Right lobe of liver (tissue), 6 donors: ENCODE measurements at regions not wholly inside any gene's neighbourhood (a gene's known extent, or its start where the extent isn't known, plus 50 kb on each side); places are given as distances from the start of the nearest gene placed in this dataset.

ENCODE experiments used
- ATAC-seq, 4 donors: fragments of 200-7000 bp; cut with Tn5 transposase; one replicate each; pipeline ENCODE4 v1.9.1; 2020; ENCODE audit warnings: mild to moderate bottlenecking in 4 of 4, moderate library complexity in 4 of 4
- DNase-seq, 3 donors: peaks; one replicate each; pipeline ENCODE4 v3.0.0-alpha.2; 2020
- H3K27ac ChIP-seq, 3 donors: fragments of 200-600 bp; one replicate each; pipeline ENCODE4 v1.8.0; 2022
- H3K27me3 ChIP-seq, 2 donors: fragments of 200-600 bp; one replicate each; pipeline ENCODE4 v1.8.0; 2022
- H3K36me3 ChIP-seq, 4 donors: fragments of 200-600 bp; sonication (generic) in 1 of 4; one replicate each; pipeline versions ENCODE4 v1.5.1 to v1.8.0; 2017 to 2022; ENCODE audit warnings: control low read depth in 1 of 4
- H3K4me1 ChIP-seq, 4 donors: fragments of 200-600 bp; sonication (generic) in 1 of 4; one replicate each; pipeline versions ENCODE4 v1.5.1 to v1.8.0; 2017 to 2022; ENCODE audit warnings: control low read depth in 1 of 4
- H3K4me3 ChIP-seq, 3 donors: fragments of 200-600 bp; one replicate each; pipeline ENCODE4 v1.8.0; 2022
- H3K9me3 ChIP-seq, 4 donors: fragments of 200-600 bp; sonication (generic) in 1 of 4; one replicate each; pipeline versions ENCODE4 v1.5.1 to v1.8.0; 2017 to 2022; ENCODE audit warnings: control low read depth in 1 of 4
- CTCF ChIP-seq, 4 donors: fragments of 200-600 bp in 3 of 4; fragments of 450-650 bp in 1 of 4; IDR thresholded peaks; one replicate each; pipeline versions ENCODE4 v1.5.1 to v1.8.0; 2016 to 2022; ENCODE audit warnings: antibody characterized with exemption in 4 of 4, mild to moderate bottlenecking in 2 of 4
- POLR2A ChIP-seq: fragments of 450-650 bp; IDR thresholded peaks from one replicate; pipeline ENCODE4 v1.6.1; 2017; ENCODE audit warnings: antibody characterized with exemption, mild to moderate bottlenecking
- WGBS: methylation state at CpG from one replicate; pipeline ENCODE4 v1.1.6; 2018; ENCODE audit warnings: low coverage, low lambda C conversion rate; ENCODE audit not compliant: insufficient coverage; ENCODE audit errors: missing lambda C conversion rate; 5-methylcytosine and 5-hydroxymethylcytosine counted together
- intact Hi-C, 2 donors: fragments of 100-400 bp; cut with DNase I; formaldehyde crosslinking; loops; one replicate each; pipeline versions ENCODE4 v1.11.2 to v1.14.1; 2022
- donor health status: DM: no; HTN: yes; CAD: no.
- donor health status: DM: no; HTN: no; CAD: no.
- donor health status: DM: no; HTN: no; CAD: no.
- donor health status: DM: no; HTN: yes; CAD: no.
- donor health status: DM: no; HTN: yes; CAD: no.

DNA sequence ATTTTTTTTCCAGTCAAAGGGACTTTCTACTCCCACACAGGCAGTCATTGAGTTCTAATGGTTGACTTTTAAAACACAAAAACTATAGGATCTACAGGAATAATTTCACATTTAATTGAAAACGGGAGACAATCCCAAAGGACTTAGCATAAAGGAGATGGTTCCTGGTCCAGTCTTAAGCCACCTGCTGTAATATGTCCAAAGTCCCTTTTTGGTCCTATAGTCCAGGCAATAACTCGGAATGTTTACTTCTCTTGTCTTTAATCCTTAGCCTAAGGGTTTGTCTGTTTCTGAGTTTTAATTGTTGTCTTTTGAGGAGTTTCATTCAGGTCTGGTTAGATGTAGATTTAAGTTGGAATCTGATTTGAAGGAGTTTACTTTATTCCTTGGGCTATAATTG, 184.9 kb downstream of the BAMBI start:
- Histone ChIP-seq H3K36me3 (no peaks in the 10 kb centered on the region), H3K27ac (no peak overlapping the region), H3K9me3 (no peaks in the 10 kb centered on the region), H3K27me3 (no peaks in the 10 kb centered on the region), H3K4me1 (no peaks in the 10 kb centered on the region), H3K4me3 (no peak overlapping the region)
- DNase-seq: no peak
- ATAC-seq: no peak
- 60% methylated on average over 1 of the region's 2 CpGs for WGBS
- TF ChIP-seq POLR2A: no peak
- no peak for TF ChIP-seq CTCF (IDR thresholded peaks at IDR 0.05)
- intact Hi-C loops: no loop called here

DNA sequence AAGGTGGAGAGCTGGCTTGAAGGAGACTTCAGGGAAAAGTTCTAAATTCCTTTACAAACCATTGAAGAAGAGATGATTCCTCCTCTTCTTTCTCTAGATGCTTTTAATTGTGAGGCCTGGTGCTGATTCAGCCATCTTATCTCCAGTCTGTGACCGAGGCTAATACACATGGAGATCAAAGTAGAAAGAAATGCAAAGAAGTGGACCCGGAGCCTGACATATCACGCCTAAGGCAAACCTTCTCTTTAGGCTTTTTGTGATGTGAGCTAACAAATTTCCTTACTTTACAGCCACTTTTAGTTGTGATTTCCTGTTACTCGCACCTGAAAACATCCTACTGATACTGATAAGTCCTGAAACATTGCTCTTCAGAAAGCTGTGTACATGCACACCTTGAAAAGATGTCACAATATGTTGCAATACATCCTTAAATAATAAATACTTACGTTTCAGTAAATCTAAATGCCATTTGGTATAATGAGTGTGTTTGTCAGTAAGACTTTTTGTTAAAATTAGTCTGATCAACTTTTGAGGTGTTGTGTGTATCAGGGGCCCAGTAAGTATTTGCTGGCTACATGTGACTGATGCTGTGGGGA, 192.4 kb downstream of the BAMBI start:
- 70% methylated on average over 5 of the region's 5 CpGs for WGBS
- intact Hi-C loops: no loop called here
- DNase-seq (no peak), ATAC-seq (no peak)
- Histone ChIP-seq H3K4me1 (peaks cover 0 to 6% (median 0%) of the 10 kb centered on the region in 4 donors), H3K27ac (no peak overlapping the region), H3K4me3 (no peak overlapping the region), H3K36me3 (no peaks in the 10 kb centered on the region), H3K9me3 (no peaks in the 10 kb centered on the region), H3K27me3 (no peaks in the 10 kb centered on the region)
- TF ChIP-seq CTCF (IDR thresholded peaks at IDR 0.05) (no peak), POLR2A (no peak)

DNA sequence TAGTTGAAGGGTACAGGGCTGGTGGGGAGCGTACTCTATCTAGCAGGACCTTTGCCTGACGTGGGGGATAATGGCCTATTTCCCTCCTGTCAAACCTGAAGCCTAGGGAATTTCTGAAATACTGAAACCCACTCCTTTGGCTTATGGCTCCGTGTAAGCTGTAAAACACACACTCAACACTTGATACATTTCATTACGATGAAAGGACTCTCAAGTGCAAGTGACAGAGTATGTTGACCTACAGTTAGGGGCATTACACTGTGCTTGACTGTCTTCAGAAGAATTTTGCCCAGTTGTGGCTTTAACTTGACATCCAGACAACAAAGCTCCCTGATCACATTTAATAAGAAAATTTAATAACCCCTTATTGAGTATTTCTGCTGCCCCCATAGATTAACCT, 194.3 kb downstream of the BAMBI start:
- intact Hi-C loops: no loop called here
- WGBS: 79% methylated on average over 4 of the region's 4 CpGs
- DNase-seq (no peak), ATAC-seq (no peak)
- no peak for TF ChIP-seq CTCF (IDR thresholded peaks at IDR 0.05)
- no peak for TF ChIP-seq POLR2A
- no peaks in the 10 kb centered on the region for H3K27me3 ChIP-seq
- H3K4me3 ChIP-seq: no peak overlapping the region
- no peaks in the 10 kb centered on the region for H3K36me3 ChIP-seq
- peaks cover 0 to 6% (median 0%) of the 10 kb centered on the region in 4 donors for H3K4me1 ChIP-seq
- H3K9me3 ChIP-seq: no peaks in the 10 kb centered on the region
- H3K27ac ChIP-seq: no peak overlapping the region

DNA sequence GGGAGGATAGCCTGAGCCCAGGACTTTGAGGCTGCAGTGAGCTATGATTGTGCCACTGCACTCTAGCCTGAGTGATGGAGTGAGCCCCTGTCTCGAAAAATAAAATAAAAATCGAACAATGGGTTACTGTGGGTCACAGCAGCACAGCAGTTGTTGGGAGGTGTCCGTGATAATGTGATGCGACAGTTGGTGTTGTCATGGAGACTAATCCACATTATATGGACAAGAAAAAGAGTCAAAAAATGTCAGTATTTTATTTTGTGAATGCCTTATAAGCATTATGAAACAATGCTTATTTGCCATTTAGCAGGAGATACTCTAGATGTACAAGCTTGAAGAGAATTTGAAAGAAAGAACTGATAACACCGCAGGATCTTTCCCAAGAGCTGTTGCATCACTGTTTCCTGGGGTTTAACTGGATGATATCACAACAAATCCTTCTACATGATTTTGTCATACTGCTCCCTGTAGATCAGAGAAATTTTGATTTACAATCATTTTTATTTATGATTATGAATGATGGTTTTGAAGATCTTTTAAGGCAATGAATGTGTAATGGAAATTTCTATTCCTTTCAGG, 195.4 kb downstream of the BAMBI start:
- 58% methylated on average over 5 of the region's 5 CpGs for WGBS
- ATAC-seq (peak; percentile 54 to 75 (median 70)), DNase-seq (no peak)
- intact Hi-C loops: no loop called here
- no peak for TF ChIP-seq CTCF (IDR thresholded peaks at IDR 0.05)
- no peak for TF ChIP-seq POLR2A
- no peaks in the 10 kb centered on the region for H3K27me3 ChIP-seq
- peak overlapping the region in 1 of 3 donors; percentile 35 for H3K27ac ChIP-seq
- no peaks in the 10 kb centered on the region for H3K36me3 ChIP-seq
- H3K9me3 ChIP-seq: no peaks in the 10 kb centered on the region
- H3K4me1 ChIP-seq: peaks cover 0 to 6% (median 0%) of the 10 kb centered on the region in 4 donors
- H3K4me3 ChIP-seq: no peak overlapping the region
